GM19239 (cell line): ENCODE measurements at regions not wholly inside any gene's neighbourhood (a gene's known extent, or its start where the extent isn't known, plus 50 kb on each side); places are given as distances from the start of the nearest gene placed in this dataset.

Experiments
- DNase-seq: peaks from one replicate; pipeline ENCODE4 v3.0.0; 2011; ENCODE audit warnings: low spot score; ENCODE audit not compliant: insufficient read length
- FAIRE-seq: peaks from 2 replicates; lab custom pipeline; 2011; peaks lifted over from hg19 to GRCh38; lab: Jason Lieb, UNC

DNA sequence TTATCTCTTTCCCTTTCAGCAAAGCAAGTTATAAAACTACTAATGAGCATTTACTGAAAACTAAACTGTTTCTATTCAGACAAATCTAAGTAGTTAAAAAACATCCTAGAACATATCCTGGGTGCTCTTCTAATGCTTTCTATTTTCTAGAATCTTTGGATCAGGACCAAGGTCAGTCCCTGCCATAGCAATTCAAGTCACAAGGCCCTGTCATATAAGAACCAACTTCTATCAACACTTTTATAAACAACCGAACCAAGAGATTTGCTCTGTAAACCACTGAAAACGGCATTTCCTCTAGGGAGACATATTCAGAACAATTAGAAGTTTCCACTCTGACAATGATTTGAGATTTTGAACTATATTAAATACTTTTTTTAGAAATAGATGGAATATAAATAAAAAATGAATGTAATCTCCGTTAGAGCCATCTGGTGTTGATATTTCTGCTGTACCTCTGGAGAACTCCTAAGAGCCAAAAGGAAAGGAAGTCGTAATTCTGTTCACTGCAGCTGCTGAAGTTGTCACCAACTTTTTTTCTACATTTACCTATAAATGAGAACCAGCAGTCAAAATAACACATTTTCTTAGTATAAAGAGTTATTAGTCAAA is 51.4 kb upstream of the LGSN start:
- FAIRE-seq (no peak), DNase-seq (no peak)

GRCh38 chr6:63372951-63373533 is 53.3 kb upstream of the LGSN start:
- FAIRE-seq = no peak
- DNase-seq = no peak

DNA sequence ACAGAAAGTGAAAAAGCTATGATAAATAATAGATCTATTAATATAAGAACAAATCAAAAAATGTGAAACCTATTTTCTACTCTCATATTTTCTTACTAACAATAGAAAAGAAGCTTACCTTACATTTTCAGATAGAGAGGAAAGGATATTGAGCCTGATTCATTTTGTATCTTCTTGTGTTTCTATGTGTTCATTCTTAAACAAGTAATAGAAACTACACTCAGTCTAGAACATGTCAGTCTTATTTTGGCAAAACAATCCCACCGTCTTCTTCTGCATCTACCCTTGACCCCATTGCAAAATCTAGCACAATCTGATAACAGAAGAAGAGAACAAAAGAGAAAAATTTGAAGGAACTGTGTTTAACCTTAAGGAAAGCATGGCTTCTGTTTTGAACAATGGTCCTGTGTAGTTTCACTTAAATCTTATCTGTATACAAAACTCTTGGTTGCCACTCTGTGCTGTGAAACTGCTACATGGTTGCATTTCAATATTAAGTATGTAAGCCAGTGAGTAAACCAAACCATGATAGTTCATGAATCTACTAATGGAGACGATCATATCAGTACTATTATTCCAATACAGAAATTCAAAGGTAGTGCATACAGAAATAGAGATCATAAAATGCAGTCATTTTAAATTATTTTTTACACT is 69.5 kb upstream of the LGSN start:
- no peak for DNase-seq
- peak; percentile 74 for FAIRE-seq

DNA sequence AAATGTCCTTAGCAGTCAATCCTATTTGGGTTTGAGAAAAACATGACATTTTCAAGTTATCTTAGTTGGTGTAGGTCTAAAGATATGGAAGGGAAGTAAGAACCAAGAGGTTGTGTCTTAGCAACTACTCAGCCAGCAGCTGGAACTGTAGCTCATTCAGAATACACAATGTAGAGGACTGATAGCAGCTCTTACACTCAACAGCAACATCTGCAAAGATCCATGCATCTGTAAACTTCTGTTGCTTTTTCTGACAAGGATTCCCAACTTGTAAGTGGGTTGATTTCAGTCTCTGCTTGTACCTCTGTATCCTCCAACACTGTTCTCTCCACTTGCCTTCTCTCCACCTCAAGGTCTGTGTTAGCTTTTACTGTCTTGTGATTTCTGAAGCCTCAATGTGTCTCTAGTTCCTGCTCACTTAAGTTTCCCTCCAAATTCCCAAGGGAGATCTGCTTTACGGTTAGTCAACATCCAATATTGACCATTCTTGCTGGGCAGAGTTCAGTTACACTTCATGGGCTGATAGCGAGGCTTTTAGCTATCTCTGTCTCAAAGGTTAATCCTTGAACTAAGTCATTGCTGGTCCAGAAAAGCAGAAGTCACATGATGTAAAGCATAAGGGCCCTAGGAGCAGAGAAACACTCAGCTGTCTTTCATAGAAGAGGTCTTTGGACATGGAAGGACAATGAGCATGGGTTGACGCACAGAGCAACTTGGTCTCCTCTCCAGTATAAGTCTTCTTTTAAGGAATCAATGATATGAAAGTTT is 71.6 kb upstream of the LGSN start:
- FAIRE-seq (peak; percentile 33), DNase-seq (no peak)

DNA sequence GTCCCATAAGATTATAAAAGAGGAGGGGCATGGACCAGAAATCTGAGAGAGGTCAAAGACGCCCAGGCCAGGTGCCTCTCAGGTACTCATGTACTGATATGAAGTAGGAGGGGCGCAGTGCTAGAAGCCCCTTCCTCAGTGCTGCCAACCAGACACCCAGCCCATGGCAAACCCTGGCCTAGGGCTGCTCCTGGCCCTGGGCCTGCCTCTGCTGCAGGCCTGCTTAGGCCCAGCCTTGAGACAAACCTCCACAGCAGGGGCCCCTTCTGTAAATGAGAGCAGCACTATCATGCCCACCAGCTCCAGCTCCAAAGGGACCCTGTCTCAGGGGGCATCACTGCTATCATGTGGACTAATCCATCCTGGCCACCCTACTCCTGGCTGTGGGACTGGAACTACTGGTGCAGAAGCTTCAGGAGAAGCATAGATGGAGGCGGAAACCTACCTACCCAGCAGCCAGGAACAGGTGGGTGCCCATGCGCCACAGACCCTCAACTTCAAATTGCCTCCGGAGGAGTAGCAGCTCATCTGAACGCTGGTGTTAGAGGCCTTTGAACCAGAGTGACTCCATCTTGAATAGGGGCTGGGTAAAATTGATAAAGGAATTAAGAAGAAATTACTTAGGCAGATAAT is 72.4 kb upstream of the LGSN start:
- DNase-seq = no peak
- FAIRE-seq = no peak

GRCh38 chr6:63394656-63395308 is 75.0 kb upstream of the LGSN start:
- FAIRE-seq = no peak

GRCh38 chr6:63395381-63395780 is 75.6 kb upstream of the LGSN start:
- FAIRE-seq (no peak), DNase-seq (no peak)

More at GRCh38 chr6:63394656-63395308, 75.0 kb upstream of the LGSN start:
- DNase-seq = no peak

GRCh38 chr6:63403725-63404124 is 83.9 kb upstream of the LGSN start:
- DNase-seq (no peak), FAIRE-seq (no peak)

GRCh38 chr6:63410435-63411426 is 90.9 kb upstream of the LGSN start:
- FAIRE-seq = no peak
- no peak for DNase-seq

DNA sequence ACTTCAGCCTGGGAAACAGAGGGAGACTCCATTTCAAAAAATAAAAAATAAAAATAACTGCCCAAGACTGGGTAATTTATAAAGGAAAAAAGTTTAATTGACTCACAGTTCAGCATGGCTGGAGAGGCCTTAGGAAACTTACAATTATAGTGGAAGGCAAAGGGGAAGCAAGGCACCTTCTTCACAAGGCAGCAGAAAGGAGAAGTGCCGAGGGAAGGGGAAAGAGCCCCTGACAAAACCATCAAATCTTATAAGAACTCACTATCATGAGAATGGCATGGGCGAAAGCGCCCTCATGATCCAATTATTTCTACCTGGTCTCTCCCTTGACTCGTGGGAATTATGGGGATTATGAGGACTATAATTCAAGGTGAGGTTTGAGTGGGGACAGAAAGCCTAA is 95.5 kb upstream of the LGSN start:
- DNase-seq (no peak), FAIRE-seq (no peak)

- no peak for FAIRE-seq
Measured at GRCh38 chr6:63418741-63419140, 99.0 kb upstream of the LGSN start.

GRCh38 chr6:63424636-63425035 is 104.9 kb upstream of the LGSN start:
- no peak for DNase-seq
- FAIRE-seq = no peak

More at GRCh38 chr6:63418741-63419140, 99.0 kb upstream of the LGSN start:
- DNase-seq = no peak

- FAIRE-seq = no peak
Measured at GRCh38 chr6:63425493-63425892, 105.7 kb upstream of the LGSN start.

GRCh38 chr6:63426844-63427243 is 107.1 kb upstream of the LGSN start:
- FAIRE-seq (no peak), DNase-seq (no peak)

More at GRCh38 chr6:63425493-63425892, 105.7 kb upstream of the LGSN start:
- DNase-seq = no peak

DNA sequence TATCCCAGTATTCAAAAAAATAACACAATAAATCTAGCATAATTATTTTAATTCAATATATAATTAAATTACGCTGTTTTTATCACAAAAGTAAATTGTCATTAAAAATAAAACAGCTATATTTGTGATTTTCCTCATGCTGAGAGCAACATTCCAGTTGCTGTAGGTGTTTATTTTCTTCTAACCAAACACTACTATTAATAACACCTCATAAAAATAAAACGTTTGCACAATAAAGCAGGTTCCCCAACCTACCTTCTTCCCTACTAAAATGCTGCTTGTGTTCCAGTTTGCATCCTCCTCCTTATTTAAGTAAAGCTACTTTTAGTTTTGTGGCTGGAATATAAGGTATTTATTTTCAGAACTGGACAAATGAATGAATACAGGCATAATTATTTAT is 108.2 kb upstream of the LGSN start:
- DNase-seq (no peak), FAIRE-seq (no peak)

GRCh38 chr6:63430985-63431519 is 111.3 kb upstream of the LGSN start:
- FAIRE-seq = no peak
- DNase-seq = no peak

DNA sequence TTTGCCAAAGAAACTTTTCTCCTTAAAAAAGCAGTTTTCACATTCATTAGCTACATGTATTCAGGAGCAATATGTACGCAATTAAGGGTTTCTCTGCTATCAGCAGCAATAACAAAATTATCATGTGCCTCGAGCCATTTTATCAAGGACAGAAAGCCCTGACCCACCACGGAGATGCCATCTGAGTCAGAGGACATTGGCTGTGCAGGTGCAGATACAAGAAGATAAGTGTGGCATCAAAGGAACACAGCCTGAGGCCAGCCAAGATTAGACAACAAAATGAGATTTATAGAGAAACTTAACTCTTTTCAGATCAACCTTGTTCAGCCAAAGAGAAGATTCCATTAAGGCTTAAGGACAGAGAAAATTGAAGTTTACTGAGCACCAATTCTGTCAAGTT is 115.2 kb upstream of the LGSN start:
- DNase-seq (no peak), FAIRE-seq (no peak)

DNA sequence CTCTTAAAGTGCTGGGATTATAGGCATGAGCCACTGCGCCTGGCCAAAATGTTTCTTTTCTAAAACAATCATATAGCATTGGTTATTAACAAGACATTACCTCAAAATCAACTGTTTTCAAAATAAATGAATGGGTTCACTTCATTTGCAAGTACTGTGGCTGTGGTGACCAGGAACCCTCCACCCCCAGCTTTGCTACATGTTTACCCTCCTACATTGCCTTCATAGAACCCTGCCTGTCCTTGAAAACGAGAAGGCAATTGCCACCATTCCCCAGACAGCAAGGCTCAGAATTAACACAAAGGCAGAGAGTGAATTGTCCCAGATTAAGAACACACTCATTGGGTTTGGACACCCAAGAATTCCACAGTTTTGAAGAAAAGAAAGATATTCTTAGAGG is 116.6 kb upstream of the LGSN start:
- DNase-seq (no peak), FAIRE-seq (no peak)

DNA sequence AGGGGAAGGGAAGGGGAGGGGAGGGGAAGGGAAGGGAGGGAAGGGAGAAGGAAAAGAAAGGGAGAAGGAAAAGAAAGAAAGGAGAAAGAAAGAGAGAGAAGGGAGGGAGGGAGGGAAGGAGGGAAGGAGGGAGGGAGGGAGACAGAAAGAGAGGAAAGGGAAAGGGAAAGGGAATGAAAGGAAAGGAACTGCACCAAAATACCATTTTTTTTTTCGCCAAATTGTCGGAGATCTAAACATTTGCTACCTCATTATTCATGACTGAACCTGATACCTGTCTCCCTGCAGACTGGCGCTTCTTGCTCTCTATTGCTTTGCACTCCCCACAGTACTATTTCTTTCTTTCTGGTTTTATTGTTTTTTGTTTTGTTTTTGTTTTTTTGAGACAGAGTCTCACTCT is 117.3 kb upstream of the LGSN start:
- DNase-seq (no peak), FAIRE-seq (no peak)
